OCI-LY1 (cell line): ENCODE measurements at regions not wholly inside any gene's neighbourhood (a gene's known extent, or its start where the extent isn't known, plus 50 kb on each side); places are given as distances from the start of the nearest gene placed in this dataset.
"Not testable (repeated sequence)": the region's sequence is repeated elsewhere in the genome, so short reads cannot be mapped to it uniquely, and the experiment has no call there.

Source experiments
- H2AFZ ChIP-seq: fragments of 200-600 bp; sonication (generic), shearing (Covaris generic); 2 replicates; pipeline ENCODE4 v1.6.0; 2014; ENCODE audit warnings: antibody characterized with exemption, mild to moderate bottlenecking, low read length
- H3F3A ChIP-seq: fragments of 200-600 bp; sonication (generic), shearing (Covaris generic); 2 replicates; pipeline ENCODE4 v1.6.0; 2014; ENCODE audit warnings: mild to moderate bottlenecking, antibody characterized with exemption, low read length, moderate library complexity; ENCODE audit not compliant: insufficient read depth
- H3K27ac ChIP-seq: fragments of 200-600 bp; sonication (generic); 2 replicates; pipeline ENCODE4 v1.5.1; 2014; ENCODE audit warnings: low read length, mixed run types, mild to moderate bottlenecking, low read depth; ENCODE audit not compliant: poor library complexity, severe bottlenecking
- H3K27me3 ChIP-seq: fragments of 200-600 bp; sonication (generic); 2 replicates; pipeline ENCODE4 v1.6.0; 2014; ENCODE audit warnings: antibody characterized with exemption, mild to moderate bottlenecking, low read length, moderate library complexity; ENCODE audit not compliant: insufficient read depth
- H3K36me3 ChIP-seq: fragments of 200-600 bp; sonication (generic); 2 replicates; pipeline ENCODE4 v1.6.1; 2014; ENCODE audit warnings: mild to moderate bottlenecking, antibody characterized with exemption, low read length, moderate library complexity, mixed read lengths; ENCODE audit not compliant: insufficient read depth
- H3K4me1 ChIP-seq: fragments of 200-600 bp; sonication (generic); 2 replicates; pipeline ENCODE4 v1.5.1; 2014; ENCODE audit warnings: mild to moderate bottlenecking, low read length, moderate library complexity; ENCODE audit not compliant: insufficient read depth, severe bottlenecking
- H3K4me2 ChIP-seq: fragments of 200-600 bp; sonication (generic), shearing (Covaris generic); 2 replicates; pipeline ENCODE4 v1.6.1; 2014; ENCODE audit warnings: low read length
- H3K4me3 ChIP-seq: fragments of 200-600 bp; sonication (generic); 2 replicates; pipeline ENCODE4 v1.5.1; 2014; ENCODE audit warnings: low read length, low read depth, mild to moderate bottlenecking, mixed read lengths; ENCODE audit not compliant: poor library complexity, severe bottlenecking
- H3K79me2 ChIP-seq: fragments of 200-600 bp; shearing (Covaris generic); 2 replicates; pipeline ENCODE4 v1.6.1; 2016; ENCODE audit warnings: mixed run types, low read length, mixed read lengths; ENCODE audit not compliant: insufficient read depth
- H3K9ac ChIP-seq: fragments of 200-600 bp; sonication (generic), shearing (Covaris generic); 2 replicates; pipeline ENCODE4 v1.6.1; 2014; ENCODE audit warnings: mild to moderate bottlenecking, low read length, mixed read lengths
- H3K9me2 ChIP-seq: fragments of 200-600 bp; sonication (generic), shearing (Covaris generic); 2 replicates; pipeline ENCODE4 v1.6.1; 2014; ENCODE audit warnings: low read depth, mild to moderate bottlenecking, low read length, mixed read lengths
- H3K9me3 ChIP-seq: fragments of 200-600 bp; shearing (Covaris generic); 2 replicates; pipeline ENCODE4 v1.6.1; 2014; ENCODE audit warnings: low read length, mixed read lengths
- H4K20me1 ChIP-seq: fragments of 200-600 bp; sonication (generic), shearing (Covaris generic); 2 replicates; pipeline ENCODE4 v1.6.0; 2016; ENCODE audit warnings: mild to moderate bottlenecking, low read length; ENCODE audit not compliant: insufficient read depth

DNA sequence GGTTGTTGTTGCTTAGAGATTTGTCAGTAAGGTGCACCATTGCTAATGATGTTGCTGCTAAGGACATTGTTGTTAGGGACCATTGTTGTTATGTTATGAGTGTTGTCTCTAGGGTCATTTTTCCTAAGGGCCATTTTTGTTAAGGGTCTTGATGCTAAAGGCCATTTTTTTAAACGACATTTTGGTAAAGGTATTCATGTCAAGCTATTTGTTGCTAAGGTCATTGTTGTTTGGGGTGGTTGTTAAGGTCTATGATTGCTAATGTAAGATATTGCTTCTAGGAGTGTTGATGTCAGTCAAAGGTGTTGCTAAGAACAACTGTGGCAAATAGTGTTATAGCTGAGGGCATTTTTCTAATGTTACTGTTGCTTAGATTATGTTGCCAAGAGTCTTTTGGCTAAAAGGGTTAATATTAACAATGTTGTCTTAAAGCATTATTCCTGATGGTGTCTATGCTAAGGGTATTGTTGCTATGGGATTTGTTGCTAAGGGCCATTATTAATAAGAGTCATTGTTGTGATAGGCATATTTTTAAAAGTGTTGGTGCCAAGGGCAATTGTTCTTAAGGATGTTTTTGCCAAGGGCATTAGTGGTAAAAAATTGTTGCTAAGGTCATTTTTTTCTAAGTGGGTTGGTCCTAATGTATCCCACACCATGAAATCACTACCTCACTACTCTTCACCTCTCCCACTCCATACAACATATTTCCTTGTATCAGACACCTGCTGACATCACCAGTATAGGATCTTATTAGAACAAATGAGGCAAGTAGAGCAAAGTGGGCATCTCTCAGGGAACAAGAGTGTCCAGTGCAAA lies 56.2 kb downstream of the SPATA31A6 start:
- H3K9me3 ChIP-seq, H3K27ac ChIP-seq, H3K79me2 ChIP-seq, H3K4me2 ChIP-seq, H3K9ac ChIP-seq, H2AFZ ChIP-seq, H3K4me1 ChIP-seq, H3K27me3 ChIP-seq, H3K4me3 ChIP-seq, H3K9me2 ChIP-seq, H4K20me1 ChIP-seq, H3F3A ChIP-seq, H3K36me3 ChIP-seq: not testable (repeated sequence)

DNA sequence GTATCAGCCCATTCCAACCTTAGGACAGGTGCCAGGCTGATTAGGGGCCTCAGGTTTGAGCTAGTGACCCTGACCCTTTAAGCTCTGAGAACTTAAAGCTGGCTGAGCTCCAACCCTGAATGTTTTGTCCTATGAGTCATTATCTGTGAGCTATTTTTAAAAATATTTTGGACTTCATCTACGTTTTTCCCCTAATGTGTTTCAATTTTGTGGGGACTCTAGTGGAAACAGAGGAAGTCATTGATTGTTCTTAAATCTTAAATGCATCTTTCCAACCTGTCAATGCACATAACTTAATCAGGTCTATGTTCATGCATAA lies 56.8 kb downstream of the SPATA31A6 start:
- H3K9ac ChIP-seq, H3K79me2 ChIP-seq: not testable (repeated sequence)

DNA sequence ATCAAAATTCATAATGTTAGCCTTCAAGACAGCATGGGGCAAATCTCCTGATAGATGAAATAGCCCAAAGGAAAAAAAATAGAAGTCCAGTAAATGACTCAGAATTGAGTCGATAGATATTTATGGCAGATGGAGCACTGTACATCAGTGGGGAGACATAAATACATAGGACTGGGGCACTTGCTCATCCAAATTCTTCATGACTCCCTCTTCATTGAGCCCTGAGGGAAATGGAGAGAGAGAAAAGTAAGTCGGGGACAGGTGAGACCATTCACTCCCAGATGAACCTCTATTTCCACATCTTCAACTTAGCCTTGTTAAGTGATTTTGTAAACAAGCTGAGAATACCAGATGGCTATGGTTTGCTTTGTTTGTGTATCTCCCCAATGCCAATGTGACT lies 59.8 kb downstream of the SPATA31A6 start:
- not testable (repeated sequence) for H4K20me1 ChIP-seq, H3F3A ChIP-seq, H3K4me1 ChIP-seq, H3K4me2 ChIP-seq, H3K27me3 ChIP-seq, H2AFZ ChIP-seq, H3K27ac ChIP-seq, H3K79me2 ChIP-seq, H3K4me3 ChIP-seq, H3K9me2 ChIP-seq, H3K9me3 ChIP-seq, H3K9ac ChIP-seq, H3K36me3 ChIP-seq

More for the DNA sequence above, 56.8 kb downstream of the SPATA31A6 start:
- not testable (repeated sequence) for H3K4me2 ChIP-seq, H3K9me2 ChIP-seq, H3K36me3 ChIP-seq, H3K27me3 ChIP-seq, H3K9me3 ChIP-seq, H3K4me3 ChIP-seq, H3K27ac ChIP-seq, H2AFZ ChIP-seq, H3F3A ChIP-seq, H4K20me1 ChIP-seq, H3K4me1 ChIP-seq

DNA sequence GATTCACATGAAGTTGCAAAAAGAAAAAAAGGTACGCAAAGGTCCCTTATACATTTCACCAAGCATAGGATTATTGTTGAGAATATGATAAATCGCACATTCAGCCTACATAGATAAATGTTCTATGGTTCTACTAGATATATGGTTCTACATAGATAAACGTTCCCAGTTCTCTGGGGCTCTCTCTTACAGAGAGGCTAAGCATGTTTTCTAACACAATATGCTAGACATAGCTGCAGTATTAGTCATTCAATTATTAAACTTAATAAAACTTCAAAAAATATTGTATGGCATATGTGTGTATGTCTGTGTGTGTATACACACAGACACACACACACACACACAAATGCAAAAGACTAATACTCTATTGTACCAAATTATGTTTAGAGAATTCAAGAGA lies 60.4 kb downstream of the SPATA31A6 start:
- not testable (repeated sequence) for H3K4me3 ChIP-seq, H4K20me1 ChIP-seq, H3K4me2 ChIP-seq, H3K36me3 ChIP-seq, H3K79me2 ChIP-seq, H3K9me2 ChIP-seq, H3F3A ChIP-seq, H2AFZ ChIP-seq, H3K4me1 ChIP-seq, H3K27me3 ChIP-seq, H3K9ac ChIP-seq, H3K9me3 ChIP-seq, H3K27ac ChIP-seq

DNA sequence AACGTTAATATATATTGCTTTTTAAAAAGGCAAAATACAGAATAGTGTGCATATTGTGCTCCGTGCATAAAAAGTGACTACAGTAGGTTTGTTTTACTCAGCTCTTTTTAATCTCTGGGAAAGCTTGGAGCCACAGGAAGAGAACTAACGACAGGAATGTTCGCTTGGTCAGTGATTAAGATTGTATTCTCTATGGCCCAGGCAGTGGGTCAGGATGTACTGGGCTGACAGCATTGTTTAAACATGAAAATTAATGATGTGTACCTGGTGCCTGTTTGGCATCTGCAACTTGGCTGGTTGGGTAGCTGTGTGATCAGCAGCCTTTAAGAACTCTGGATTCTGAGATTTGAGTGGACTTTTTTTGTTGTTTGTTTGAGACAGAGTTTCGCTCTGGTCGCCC lies 85.3 kb downstream of the SPATA31A6 start:
- H3K4me2 ChIP-seq, H3K4me3 ChIP-seq, H3K79me2 ChIP-seq, H3K9ac ChIP-seq, H3F3A ChIP-seq, H3K9me3 ChIP-seq, H3K27me3 ChIP-seq, H3K4me1 ChIP-seq, H3K9me2 ChIP-seq, H3K36me3 ChIP-seq, H3K27ac ChIP-seq, H2AFZ ChIP-seq, H4K20me1 ChIP-seq: not testable (repeated sequence)

DNA sequence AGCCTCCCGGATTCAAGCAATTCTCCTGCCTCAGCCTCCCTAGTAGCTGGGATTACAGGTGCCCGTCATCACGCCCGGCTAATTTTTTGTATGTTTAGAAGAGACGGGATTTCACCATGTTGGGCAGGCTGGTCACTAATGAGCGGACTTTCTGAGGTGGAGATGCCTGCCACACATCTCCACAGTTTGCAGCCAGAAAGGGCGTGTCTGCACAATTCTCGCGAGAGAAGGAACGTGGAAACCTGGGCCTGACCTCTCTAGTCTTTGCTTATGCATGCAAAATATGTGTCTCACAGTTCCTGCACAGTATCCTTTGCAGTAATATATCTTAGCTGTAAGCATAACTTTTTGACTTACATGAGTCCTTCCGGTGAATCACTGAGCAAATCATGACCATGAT lies 85.7 kb downstream of the SPATA31A6 start:
- not testable (repeated sequence) for H3K27me3 ChIP-seq, H2AFZ ChIP-seq, H3K27ac ChIP-seq, H3K9me2 ChIP-seq, H3K4me3 ChIP-seq, H3K9me3 ChIP-seq, H4K20me1 ChIP-seq, H3K4me2 ChIP-seq, H3K79me2 ChIP-seq, H3K4me1 ChIP-seq, H3F3A ChIP-seq, H3K36me3 ChIP-seq, H3K9ac ChIP-seq

DNA sequence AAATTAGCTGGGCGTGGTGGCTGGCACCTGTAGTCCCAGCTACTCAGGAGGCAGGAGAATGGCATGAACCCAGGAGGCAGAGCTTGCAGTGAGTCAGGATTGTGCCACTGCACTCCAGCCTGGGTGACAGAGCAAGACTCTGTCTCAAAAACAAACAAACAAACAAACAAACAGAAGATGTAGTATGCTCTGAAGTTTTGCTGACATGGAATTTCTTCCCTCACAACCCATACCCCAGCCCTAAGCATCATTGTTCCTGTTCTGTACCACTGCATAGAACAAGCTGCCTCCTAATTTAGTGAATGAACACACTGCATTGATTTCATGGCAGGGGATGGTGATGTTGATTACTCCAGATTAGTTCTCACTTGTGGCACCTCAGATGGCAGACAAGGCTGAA lies 89.7 kb downstream of the SPATA31A6 start:
- H3K36me3 ChIP-seq, H3K27me3 ChIP-seq, H3K9me2 ChIP-seq, H3K9me3 ChIP-seq, H3K27ac ChIP-seq, H3F3A ChIP-seq, H4K20me1 ChIP-seq, H2AFZ ChIP-seq, H3K4me2 ChIP-seq, H3K9ac ChIP-seq, H3K4me3 ChIP-seq, H3K4me1 ChIP-seq, H3K79me2 ChIP-seq: not testable (repeated sequence)
